Kidney (tissue), 13 donors: ENCODE measurements at regions not wholly inside any gene's neighbourhood (a gene's known extent, or its start where the extent isn't known, plus 50 kb on each side); places are given as distances from the start of the nearest gene placed in this dataset.

Source experiments
- DNase-seq, 5 donors: peaks; one replicate each; pipeline ENCODE4 v3.0.0-alpha.2; 2013 to 2020
- FAIRE-seq: peaks from 2 replicates; lab custom pipeline; 2012; peaks lifted over from hg19 to GRCh38; lab: Jason Lieb, UNC
- H3K27ac ChIP-seq, 2 donors: one replicate each; pipeline ENCODE4 v1.7.0; 2013; ENCODE audit warnings: low read depth in 2 of 2, low read length in 2 of 2, inconsistent platforms in 1 of 2
- H3K27me3 ChIP-seq: one replicate; pipeline ENCODE4 v1.7.1; 2013; ENCODE audit warnings: low read length, inconsistent platforms; ENCODE audit not compliant: control insufficient read depth, insufficient read depth
- H3K36me3 ChIP-seq, 3 donors: one replicate each; pipeline versions ENCODE4 v1.7.0 to v1.7.1; 2013; ENCODE audit warnings: low read length in 3 of 3, control low read depth in 1 of 3, inconsistent platforms in 1 of 3; ENCODE audit not compliant: insufficient read depth in 3 of 3, control insufficient read depth in 2 of 3
- H3K4me1 ChIP-seq, 3 donors: one replicate each; pipeline versions ENCODE4 v1.7.0 to v1.7.1; 2013; ENCODE audit warnings: low read length in 3 of 3, inconsistent platforms in 1 of 3, low read depth in 1 of 3; ENCODE audit not compliant: control insufficient read depth in 2 of 3, insufficient read depth in 2 of 3
- H3K4me3 ChIP-seq, 3 donors: one replicate each; pipeline versions ENCODE4 v1.7.0 to v1.8.1; 2013; ENCODE audit warnings: low read length in 3 of 3, control low read depth in 1 of 3, inconsistent platforms in 1 of 3
- H3K9ac ChIP-seq, 3 donors: one replicate each; pipeline versions ENCODE4 v1.7.0 to v1.7.1; 2013; ENCODE audit warnings: low read length in 3 of 3, control low read depth in 1 of 3, inconsistent platforms in 1 of 3
- H3K9me3 ChIP-seq, 3 donors: one replicate each; pipeline versions ENCODE4 v1.7.0 to v1.7.1; 2013; ENCODE audit warnings: low read length in 3 of 3, control low read depth in 1 of 3, inconsistent platforms in 1 of 3; ENCODE audit not compliant: control insufficient read depth in 2 of 3, insufficient read depth in 1 of 3
- CTCF ChIP-seq: IDR thresholded peaks from 3 replicates; pipeline ENCODE4 v1.5.1; 2012; ENCODE audit warnings: mild to moderate bottlenecking, moderate library complexity, borderline replicate concordance; ENCODE audit not compliant: insufficient read depth; ENCODE audit errors: extremely low read depth
- intact Hi-C: fragments of 100-400 bp; cut with DNase I; formaldehyde crosslinking; loops from one replicate; pipeline ENCODE4 v1.11.1; 2022
- donor health status: control.
- donor health status: control.
- donor health status: control.
- donor health status: control.
- donor health status: control.
- donor health status: DM: yes; HTN: yes; CAD: no.
- donor health status: Normal renal cell carcinoma (clear cell type).

- Histone ChIP-seq H3K9me3 (peaks cover 2 to 8% (median 7%) of the 10 kb centered on the region in 3 donors), H3K4me3 (no peak overlapping the region), H3K4me1 (no peaks in the 10 kb centered on the region), H3K9ac (no peak overlapping the region), H3K36me3 (no peaks in the 10 kb centered on the region), H3K27ac (no peak overlapping the region), H3K27me3 (no peaks in the 10 kb centered on the region)
- intact Hi-C loops: no loop called here
- FAIRE-seq (no peak), DNase-seq (no peak)
- no peak for TF ChIP-seq CTCF
Observed at GRCh38 chr2:104262714-104263113, 591.2 kb upstream of the POU3F3 start.

GRCh38 chr2:104279646-104280045, 574.3 kb upstream of the POU3F3 start:
- no peak for DNase-seq
- Histone ChIP-seq H3K4me3 (no peak overlapping the region), H3K4me1 (no peaks in the 10 kb centered on the region), H3K36me3 (no peaks in the 10 kb centered on the region), H3K9ac (no peak overlapping the region), H3K27me3 (no peaks in the 10 kb centered on the region), H3K9me3 (no peaks in the 10 kb centered on the region), H3K27ac (no peak overlapping the region)
- FAIRE-seq: no peak
- no peak for TF ChIP-seq CTCF
- intact Hi-C loops: no loop called here

GRCh38 chr2:104280216-104280615, 573.7 kb upstream of the POU3F3 start:
- Histone ChIP-seq H3K27me3 (no peaks in the 10 kb centered on the region), H3K4me3 (no peak overlapping the region), H3K36me3 (no peaks in the 10 kb centered on the region), H3K9ac (no peak overlapping the region), H3K27ac (no peak overlapping the region), H3K9me3 (no peaks in the 10 kb centered on the region), H3K4me1 (no peaks in the 10 kb centered on the region)
- DNase-seq: no peak
- no peak for FAIRE-seq
- intact Hi-C loops: no loop called here
- no peak for TF ChIP-seq CTCF

- no peak for DNase-seq
- Histone ChIP-seq H3K4me3 (no peak overlapping the region), H3K36me3 (no peaks in the 10 kb centered on the region), H3K9me3 (no peaks in the 10 kb centered on the region), H3K9ac (no peak overlapping the region), H3K4me1 (no peaks in the 10 kb centered on the region), H3K27ac (no peak overlapping the region), H3K27me3 (no peaks in the 10 kb centered on the region)
- no peak for TF ChIP-seq CTCF
- FAIRE-seq: no peak
- intact Hi-C loops: no loop called here
Observed at GRCh38 chr2:104286841-104287240, 567.1 kb upstream of the POU3F3 start.
